HG03342 (cell line): ENCODE measurements at regions not wholly inside any gene's neighbourhood (a gene's known extent, or its start where the extent isn't known, plus 50 kb on each side); places are given as distances from the start of the nearest gene placed in this dataset.

Experiments
- ATAC-seq: cut with Tn5 transposase; IDR thresholded peaks from one replicate; pipeline ENCODE4 v1.9.1; 2021; ENCODE audit warnings: mild to moderate bottlenecking, moderate library complexity; ENCODE audit not compliant: unreplicated experiment

DNA sequence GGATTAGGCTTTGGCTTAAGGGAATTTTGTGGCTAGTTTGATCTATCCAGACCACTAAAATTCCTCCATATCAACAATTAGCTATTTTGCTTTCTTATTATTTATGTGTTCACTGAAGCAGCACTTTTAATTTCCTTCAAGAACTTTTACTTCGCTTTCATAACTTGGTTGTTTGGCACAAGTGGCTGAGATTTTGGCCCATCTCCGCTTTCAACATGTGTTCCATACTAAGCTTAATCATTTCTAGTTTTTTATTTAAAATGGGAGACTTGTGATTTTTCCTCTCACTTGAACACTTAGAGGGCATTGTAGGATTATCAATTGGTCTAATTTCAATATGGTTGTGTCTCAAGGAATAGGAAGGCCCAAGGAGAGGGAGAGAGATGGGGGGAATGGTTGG is 102.4 kb upstream of the HSF2 start:
- ATAC-seq, result no peak

- no peak for ATAC-seq
These were observed 97.4 kb upstream of the HSF2 start for GRCh38 chr6:122302067-122302466.

- no peak for ATAC-seq
These were observed 91.9 kb upstream of the HSF2 start for GRCh38 chr6:122307577-122307976.

- ATAC-seq, result no peak
These were observed 91.4 kb upstream of the HSF2 start for GRCh38 chr6:122308074-122308473.

GRCh38 chr6:122315842-122316241 is 83.6 kb upstream of the HSF2 start:
- ATAC-seq, result no peak

DNA sequence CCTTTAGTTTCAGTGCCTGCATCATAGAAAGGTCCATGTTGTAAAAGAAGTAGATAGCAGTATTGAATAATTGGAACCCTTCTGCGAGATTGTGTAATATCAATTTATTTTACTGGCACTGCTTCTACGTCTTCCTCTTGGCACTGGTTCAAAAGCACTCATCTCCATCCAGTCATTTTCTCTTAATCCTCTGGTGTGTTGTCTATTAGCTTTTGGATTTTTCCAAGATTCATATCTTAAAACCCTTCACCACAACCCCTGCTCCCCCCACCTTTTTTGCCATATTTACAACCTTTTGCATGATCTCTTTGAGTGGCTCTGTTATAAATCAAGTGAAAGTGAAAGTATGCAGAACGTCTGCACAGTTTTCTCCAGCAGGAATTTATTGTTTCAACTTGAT is 76.6 kb upstream of the HSF2 start:
- peak; percentile 42 for ATAC-seq

GRCh38 chr6:122323361-122323760 is 76.1 kb upstream of the HSF2 start:
- ATAC-seq, result peak; percentile 47

- ATAC-seq, result no peak
These were observed 69.1 kb upstream of the HSF2 start for GRCh38 chr6:122330315-122330714.

- no peak for ATAC-seq
These were observed 61.8 kb upstream of the HSF2 start for GRCh38 chr6:122337645-122338044.

DNA sequence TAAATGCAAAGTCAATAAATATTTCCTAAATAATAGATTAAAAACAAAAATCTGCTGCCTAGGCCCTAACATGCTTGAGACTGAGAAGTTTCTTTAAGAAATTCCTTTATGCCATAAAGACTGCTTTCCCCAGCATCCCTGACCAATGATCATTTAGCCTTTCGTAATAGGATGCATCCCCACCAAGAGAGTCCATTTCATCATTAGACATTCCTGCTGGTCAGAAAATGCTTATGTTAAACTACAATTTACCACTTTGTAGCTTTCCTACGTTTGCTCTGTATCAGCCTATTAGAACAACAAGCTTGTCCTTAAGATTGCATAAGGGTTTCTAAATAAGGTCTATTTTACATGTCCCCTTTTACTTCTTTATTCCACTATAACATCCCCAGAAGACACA is 59.8 kb upstream of the HSF2 start:
- ATAC-seq, result no peak

DNA sequence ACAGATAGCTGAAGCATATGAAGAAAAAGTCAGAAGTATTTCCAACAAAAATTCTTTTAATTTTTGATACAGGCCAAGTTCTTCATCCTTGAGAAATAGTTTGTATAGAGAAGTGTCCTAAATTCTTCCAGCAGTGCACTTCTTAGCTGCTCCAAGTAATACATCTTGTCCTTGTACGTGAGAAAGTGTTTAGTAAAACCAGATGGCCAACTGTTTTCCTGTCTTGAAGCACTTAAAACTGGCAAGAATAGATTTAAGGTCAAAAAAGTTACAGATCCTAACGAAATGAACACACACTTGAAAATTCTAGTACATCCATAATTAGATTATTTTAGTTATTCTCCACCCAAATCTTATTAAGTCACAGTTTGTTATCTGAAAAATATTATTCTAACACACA is 52.2 kb upstream of the HSF2 start:
- no peak for ATAC-seq

DNA sequence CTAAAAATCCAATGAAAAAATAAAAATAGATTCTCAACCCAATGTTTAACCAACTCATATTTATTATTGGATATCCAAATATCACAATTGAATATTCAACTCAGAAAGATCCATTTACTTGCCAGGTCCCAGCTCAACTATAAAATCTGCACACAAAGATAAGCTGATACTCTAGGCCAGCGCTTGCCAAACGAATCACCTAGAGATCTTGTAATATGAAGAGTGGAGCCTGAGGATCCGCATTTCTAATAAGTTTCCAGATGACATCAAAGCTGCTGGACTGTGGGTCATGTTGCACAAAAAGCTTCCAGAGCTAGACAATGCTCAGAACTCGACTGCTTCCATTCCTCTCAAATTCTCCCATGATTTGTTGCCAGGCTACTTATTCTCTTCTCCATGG is 51.7 kb upstream of the HSF2 start:
- ATAC-seq, result no peak
